ENCODE measurements at regions not wholly inside any gene's neighbourhood (a gene's known extent, or its start where the extent isn't known, plus 50 kb on each side); places are given as distances from the start of the nearest gene placed in this dataset.
"Not testable (repeated sequence)": the region's sequence is repeated elsewhere in the genome, so short reads cannot be mapped to it uniquely, and the experiment has no call there.

DNA sequence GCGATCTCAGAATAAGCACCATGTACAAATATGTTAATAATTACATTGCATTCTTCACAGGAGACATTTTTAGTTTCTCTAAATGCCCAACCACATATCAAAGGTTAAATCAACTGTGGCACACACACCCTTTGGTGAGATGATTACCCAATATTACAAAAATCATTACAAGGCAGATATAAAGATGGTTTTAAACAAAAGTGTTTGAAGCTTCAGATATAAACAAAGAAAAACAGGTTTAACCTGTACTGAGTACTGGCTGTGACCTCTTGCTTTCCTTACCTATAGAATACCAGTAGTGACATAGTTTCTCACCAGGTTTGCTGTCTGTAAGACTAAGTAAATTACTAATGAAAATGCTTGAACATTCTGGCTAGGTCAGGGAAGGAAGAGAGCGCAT lies 360.0 kb upstream of the IGFBP3 start:
- DNase-seq, result no peak

DNA sequence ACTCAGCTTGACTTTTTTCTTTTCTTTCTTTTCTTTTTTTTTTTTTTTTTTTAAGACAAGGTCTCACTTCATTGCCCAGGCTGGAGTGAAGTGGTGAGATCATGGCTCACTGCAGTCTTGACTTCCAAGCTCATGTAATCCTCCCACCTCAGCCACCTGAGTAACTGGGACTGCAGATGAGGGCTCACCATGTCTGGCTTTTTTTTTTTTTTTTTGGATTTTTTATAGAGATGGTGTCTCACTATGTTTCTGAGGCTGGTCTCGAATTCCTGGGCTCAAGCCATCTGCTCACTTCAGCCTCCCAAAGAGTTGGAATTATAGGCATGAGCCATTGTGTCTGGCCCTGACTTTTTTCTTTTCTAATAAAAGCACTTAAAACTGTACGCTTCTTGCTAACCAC lies 358.2 kb upstream of the IGFBP3 start:
- DNase-seq, result no peak

DNA sequence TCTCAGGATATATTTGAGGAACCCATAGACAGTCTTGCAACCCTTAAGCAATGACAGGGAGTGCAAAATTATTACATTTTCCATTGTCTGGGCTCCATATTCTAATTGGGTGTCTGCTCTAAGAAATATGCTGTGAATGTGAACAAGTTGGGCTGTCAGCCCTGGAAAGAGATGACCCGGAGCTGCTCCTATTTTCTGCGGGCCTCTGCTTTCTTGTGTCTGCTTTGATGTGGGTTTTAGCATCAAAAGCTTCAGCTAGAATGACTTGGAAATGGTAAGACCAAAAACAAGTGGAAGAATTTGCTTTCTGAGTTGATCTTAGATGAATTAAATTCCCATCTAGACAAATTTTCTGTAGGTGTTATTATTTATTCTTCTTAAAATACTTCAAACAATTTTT lies 343.6 kb upstream of the IGFBP3 start:
- DNase-seq, result no peak

DNA sequence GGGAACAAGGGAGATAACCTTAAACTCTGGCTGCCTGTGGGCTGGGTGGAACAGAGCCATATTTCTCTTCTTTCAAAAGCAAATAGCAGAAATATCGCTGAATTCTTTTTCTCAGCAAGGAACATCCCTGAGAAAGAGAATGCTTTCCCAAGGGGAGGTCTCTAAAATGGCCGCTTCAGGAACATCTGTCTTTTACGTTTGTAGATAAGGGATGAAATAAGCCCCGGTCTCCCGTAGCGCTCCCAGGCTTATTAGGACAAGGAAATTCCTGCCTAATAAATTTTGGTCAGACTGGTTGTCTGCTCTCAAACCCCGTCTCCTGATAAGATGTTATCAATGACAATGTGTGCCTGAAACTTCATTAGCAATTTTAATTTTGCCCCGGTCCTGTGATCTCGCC lies 340.6 kb upstream of the IGFBP3 start:
- not testable (repeated sequence) for DNase-seq

DNA sequence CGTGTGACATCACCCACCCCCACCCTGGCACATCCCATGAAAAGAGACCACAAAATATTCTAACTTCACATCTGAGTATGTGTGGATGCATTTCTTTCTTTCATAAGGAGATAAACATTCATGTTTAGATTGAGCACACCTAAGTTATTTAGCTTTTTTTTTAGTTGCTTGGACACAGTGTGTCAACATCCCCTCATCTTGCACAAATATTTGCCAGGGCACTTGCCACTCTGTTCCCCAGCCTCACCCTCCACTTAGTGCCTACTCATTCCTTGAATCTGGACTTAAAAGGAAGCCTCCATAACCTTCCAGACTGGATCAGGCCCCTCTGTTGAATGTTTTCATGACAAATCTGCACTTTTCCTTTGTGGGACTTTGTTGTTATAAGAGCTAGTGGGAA lies 338.9 kb upstream of the IGFBP3 start:
- no peak for DNase-seq

DNA sequence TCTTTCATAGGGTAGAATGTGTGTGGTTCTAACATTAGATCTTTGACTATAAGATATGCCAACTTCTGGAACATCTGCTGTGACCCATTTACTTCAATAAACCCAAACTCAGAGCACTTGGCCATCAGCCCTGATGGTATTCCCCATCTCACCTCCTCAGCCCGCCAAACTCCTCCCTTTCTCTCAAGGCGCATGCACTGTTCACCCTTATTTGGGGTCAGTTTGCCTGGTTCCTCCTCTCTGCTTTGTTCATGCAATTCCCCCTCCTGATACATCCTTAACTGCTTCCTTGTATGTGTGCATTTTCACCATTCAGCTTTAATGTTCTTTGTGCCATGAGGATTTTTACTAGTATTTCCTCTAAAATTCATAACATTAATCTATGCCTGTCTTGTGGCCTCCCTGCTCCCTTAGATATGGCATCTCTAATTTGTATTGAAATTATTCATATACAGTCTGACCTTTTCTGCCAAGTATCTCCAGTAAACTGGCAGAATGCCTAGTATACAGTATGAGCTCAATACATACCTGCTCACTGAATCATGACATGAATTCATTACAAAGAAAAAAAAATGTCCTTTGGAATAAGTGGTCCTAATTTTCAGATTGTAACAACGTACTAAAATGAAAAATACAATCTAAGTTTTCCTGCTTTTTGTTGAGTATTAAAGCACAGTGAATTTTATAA lies 336.8 kb upstream of the IGFBP3 start:
- DNase-seq, result no peak

DNA sequence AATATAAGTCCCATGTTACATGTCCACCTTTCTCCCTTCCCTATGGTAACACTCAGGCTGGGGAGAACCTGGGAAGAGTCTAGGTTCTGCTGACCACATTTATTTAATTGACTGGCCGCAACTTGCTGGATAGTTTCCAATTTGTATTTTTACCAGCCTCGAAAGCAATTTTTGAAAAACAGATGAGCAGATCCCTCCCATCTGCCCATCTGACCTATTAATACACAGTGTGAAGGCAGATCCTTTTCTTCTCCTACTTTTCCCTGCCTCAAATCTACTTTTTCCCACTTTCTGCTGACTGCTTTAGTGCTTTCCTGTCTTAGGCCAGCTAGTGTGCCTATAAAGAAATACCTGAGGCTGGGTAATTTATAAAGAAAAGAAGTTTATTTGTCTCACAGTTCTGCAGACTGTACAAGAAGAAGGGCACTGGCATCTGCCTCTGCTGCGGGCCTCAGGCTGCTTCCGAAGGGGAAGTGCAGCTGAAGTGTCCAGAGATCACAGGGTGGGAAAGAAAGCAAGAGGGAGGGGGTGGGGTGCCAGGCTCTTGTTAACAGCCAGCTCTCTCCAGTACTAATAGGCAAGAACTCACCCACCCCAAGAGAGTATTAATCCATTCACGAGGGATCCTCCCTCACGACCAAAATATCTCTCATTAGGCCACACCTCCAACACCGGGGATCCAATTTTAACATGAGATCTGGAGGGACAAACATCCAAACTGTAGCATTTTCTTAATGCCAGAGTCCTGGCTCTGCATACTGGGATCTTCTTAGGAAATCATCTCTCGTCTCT lies 336.0 kb upstream of the IGFBP3 start:
- no peak for DNase-seq

DNA sequence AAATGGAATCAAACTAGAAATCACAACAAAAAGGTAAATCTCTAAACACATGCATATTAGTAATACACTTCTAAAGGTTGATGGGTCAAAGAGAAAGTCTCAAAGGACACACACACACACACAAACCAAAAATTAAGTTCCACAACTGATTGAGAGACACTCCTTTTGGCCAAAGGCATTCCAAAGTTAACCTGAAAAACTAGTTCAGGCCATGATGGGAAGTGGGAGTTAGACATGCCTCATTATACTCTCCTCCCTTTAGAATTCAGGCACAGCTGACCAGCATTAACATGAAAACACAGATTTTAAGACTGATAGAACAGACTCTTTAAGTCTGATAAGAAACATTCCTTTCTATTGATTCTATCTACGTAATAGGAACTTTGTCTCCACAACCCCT lies 332.4 kb upstream of the IGFBP3 start:
- no peak for DNase-seq

DNA sequence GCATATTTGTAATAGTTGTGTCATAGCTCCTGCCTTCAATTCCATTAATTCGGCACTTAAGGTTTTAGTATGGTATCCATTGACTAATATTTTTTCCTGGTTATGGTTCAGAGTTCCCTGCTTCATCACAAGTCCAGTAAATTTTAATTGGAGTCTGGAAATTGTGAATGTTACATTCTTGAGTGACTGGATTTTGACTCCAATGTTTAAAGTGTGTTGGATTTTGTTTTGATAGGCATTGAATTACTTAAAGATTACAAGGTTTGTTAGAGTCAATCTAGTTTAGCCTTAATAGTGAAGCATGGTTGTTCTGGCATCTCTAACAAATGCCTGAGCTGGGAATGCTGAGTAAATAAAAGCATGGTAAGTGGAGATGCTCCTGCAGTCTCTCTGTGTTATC lies 326.6 kb upstream of the IGFBP3 start:
- DNase-seq, result no peak

DNA sequence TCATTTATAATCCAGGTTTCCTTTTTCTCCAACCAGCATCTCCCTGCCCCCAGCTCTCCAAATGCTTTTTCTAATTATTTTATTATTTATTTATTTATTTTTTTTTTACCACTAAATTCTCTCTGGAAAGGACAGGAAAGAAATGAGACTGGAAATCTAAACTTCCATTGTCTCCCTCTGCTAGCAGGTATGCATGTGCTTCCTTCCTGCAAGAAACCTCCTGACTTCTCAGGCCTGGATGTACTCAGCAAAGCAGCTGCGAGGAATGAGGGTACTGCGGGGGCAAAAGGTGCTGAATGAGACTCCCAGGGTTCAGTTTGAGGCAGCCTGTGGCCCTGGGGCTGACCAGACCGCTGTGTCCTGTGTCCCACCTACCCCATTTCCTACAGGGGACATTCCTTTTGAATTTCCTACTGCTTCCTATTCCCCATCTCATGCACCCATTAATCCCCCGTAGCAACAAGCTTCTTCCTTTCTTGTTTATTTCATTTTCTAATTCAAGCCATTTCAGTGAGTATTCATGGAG lies 324.6 kb upstream of the IGFBP3 start:
- no peak for DNase-seq

DNA sequence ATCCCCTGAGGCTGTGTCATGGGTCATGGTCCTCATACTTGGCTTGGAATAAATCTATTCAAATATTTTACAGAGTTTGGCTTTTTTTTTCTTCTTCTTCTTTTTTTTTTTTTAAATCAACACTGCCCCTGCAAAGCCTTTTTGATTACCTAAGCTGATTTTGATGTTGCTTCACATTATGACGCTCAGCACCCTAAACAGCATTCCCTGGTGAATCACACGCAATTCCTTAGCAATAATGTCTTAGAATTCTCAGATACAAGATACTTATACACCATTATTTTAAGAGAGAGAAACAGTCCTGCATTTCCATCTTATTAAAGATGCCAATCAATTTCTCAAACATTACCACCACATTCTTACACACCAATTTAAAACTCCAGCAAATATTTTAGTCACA lies 323.7 kb upstream of the IGFBP3 start:
- DNase-seq, result no peak

DNA sequence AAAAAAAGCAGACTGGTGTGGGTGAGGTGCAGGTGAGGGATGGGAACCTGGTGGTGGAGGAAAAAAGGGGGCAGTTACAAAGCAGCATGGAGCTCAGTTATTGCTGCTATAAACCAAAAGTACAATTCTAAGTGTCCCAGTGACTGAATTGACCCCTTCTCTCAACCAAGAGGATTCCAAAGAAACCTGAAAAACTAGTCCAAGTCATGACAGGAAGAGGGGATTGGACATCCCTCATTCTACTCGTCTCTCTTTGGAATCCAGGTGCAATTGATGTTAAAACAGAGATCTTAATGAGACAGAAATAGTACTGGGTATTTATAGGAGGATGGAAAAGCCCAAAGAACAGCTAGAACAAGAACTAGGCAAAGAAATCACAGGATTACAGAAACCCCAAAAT lies 322.3 kb upstream of the IGFBP3 start:
- no peak for DNase-seq

DNA sequence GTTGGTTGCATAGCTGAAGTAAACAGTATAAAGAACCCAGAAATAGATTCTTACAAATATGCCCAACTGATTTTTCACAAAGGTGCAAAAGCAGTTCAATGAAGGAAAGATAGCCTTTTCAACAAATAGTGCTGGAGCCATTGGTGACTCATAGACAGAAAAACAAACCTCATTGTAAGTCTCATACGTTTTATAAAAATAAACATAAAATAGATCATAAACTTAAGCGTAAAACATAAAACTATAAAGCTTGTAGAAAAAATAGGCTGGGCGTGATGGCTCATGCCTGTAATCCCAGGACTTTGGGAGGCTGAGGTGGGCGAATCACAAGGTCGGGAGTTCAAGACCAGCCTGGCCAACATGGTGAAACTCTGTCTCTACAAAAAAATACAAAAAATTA lies 318.8 kb upstream of the IGFBP3 start:
- no peak for DNase-seq

DNA sequence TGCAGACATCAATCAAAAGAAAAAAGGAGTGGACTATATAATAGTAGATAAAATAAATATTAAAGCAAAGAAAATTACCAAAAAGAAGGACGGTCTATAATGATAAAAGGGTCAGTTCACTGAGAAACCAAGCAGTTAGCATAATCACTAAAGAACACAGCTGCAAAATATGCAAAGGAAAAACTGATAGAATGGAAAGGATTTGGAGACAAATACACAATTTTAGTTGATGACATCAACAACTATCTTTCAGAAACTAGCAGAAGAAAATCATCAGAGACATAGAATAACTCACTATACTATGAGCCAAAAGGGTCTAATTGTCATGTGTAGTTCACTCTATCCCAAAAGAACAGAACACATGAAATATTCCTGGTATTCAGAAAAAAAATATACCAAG lies 316.4 kb upstream of the IGFBP3 start:
- no peak for DNase-seq

DNA sequence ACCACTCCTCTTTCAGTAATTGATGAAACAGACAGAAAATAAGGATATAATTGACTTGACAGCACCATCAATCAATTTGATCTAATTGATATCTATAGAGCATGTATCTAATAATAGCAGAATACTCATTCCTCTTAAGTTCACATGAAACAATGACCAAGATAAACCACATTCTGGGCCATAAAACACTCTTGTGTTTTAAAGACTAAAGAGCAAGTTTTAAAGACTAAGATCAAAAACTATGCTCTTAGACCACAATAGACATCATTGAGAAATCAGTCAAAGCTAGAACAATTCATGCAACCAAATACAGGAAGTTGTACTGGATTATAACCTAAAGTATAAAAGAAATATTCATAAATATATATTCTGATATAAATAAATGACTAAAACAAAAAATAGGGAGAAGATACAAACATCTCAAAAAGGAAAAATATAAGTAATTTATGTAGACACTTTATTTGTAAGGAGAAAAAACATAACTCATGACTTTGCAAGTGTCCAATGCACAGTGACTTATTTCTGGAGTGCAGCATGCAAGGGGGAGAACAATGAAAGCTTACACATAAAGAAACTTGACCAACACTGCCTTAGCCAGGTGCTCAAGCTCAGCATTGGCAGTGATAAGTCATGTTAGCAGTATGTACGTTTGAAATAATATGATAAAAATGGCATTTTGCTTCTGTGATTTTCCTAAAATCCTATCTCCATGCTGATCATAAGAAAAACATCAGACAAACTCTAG lies 312.7 kb upstream of the IGFBP3 start:
- DNase-seq, result no peak

DNA sequence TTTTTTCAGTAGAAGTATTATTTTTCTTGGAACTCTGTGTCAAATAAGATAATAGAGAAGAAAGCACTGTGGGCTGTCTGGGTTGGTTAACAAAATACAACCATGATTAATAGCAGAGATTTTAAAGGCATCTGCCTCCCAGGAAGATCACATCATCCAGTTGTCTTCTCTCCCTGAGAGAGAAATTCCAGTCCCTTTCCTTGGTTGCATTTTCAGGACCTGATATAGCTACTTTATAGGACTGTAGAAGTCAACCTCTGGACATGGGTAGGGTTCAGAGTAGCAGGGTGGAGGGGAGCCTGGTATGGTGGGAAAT lies 309.9 kb upstream of the IGFBP3 start:
- DNase-seq, result no peak

DNA sequence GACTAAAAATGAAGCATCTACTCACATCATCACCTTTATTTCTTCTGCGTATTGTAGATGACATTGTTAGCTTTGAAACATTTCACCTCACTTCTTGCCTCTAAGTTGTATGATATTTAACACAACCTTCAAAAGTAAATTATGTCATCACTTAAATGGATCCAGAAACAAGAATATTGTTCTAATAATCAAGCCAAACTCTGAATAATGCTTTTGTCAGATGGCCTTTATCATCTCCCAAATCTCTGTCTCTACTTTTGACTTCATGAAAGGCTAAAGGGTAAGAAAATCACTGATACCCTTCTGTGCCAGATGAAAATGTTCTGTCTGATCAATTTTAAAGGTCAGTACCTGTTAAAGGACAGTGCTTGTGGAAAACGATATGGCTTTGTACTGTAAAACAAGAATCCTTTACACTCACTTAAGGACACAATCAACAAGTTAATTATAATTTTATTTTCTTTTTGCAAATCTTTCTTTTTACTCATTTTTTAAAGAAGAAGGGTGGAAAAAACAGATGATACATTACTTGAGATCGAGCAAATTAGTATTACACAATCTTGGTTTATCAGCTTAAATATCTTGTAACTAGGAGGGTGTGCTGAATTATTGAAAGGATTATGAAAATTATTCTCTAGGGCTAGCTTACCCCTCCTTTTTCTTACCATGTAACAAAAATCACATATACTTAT lies 309.4 kb upstream of the IGFBP3 start:
- DNase-seq, result no peak

DNA sequence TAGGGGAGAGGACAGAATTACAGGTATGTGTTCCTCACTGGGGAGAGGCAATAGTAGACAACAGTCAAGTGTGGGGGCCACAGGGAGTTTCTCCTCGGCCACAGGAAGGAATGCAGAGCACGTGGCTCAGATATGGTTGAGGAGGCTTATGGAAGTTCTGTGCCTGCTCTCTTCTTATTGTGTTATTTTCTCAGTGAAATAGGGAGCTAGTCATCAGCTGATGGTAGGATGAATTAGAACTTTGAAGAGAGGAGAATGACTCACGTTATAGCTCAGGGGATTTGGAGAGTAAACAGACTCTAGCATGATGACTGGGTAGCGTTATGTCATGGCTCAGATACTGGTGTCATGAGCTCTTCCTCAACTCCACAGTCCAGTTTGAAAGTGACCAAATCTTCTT lies 308.3 kb upstream of the IGFBP3 start:
- DNase-seq, result no peak

DNA sequence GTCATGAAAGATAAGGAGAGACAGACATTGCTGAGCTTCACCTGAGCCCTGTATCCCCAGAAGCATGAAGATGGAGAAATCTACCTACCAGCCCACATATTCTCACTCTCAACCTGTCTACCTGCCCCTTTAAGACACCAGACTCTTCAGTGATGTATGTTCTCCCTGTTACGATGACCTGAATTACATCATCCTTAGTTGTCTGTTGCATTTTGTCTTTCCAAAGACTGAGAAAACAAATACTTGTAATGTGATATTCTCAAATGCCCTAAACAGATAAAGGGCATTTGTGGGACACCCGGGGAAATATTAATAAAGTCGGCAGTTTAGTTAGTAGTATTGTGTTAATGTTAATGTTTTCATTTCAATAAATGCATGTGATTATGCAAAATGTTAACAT lies 305.8 kb upstream of the IGFBP3 start:
- no peak for DNase-seq

DNA sequence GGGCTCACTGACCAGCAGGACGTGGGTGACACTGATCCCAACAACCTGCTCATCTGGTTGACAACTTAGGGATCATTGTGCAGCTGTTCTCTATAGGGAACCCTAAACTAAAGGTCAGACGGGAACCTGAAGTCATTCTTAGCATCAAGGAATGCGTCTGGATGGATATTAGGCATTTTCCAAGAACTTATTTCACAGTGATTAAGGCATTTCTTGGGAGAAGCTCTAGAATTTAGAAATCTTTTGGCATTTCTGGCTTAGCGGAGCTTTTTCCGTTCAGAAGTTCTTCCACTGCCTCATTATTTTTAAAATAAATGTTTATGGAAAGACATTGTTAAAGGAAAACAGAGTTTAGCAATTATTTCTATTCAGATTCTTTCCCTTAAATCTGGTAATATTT lies 303.3 kb upstream of the IGFBP3 start:
- no peak for DNase-seq

DNA sequence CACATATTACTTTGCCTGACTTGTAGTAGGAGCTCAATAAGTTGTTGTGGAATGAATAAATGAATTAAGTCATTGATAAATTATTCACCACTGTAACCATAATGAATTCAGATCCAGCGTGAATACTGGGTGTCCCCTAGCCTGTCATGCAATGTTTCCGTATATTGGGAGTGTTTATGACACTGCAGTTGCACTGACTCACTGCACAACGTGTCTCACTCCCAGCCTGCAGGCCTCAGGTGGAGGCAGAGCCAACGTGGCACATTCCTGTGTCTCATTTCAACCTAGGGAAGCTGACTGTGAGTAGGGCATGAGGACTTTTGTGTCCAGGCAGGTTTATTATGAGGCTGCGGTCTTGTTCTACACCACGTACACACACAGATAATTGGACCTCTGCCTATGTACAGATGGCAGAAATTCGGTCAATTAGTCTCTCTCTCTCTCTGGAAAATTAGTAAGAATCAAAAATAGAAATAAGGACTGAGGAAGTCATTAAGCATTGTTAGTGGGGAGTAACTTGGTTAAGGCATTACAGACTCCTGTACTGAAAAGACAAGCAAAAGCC lies 299.1 kb upstream of the IGFBP3 start:
- DNase-seq, result no peak

DNA sequence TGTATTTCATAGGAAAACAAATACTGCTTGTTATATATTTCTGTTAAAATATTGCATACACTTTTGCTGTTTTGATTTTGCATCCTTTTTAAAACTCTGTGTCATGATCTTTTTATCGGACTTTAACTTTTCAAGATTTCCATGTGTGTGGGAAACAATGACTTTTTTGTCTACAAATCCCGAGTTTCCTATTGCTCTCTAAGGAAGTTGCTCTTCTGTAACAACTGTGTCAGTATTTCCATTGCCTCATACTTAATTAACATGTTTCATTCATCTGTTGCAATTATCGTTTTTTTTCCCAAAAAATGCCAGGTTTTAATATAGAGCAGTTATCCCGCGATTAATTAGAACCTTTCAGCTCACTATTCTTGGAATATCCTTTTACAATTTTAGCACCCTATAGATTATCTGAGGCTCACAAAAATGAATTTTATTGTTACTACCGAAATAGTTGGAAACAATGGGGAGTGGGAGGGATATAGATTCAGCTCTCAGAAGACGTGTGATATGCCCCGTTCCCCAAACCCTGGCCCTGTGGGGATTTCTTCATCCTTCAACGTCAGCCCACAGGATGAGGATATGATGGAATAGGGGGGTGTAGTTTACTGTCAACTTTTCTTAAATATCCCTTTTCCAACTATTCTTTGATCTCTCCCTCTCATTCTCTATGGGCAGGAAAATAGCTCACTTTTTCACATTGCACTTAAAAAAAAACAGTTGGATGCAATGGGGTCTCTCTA lies 297.6 kb upstream of the IGFBP3 start:
- no peak for DNase-seq
